DOHH2 (cell line): ENCODE measurements at regions not wholly inside any gene's neighbourhood (a gene's known extent, or its start where the extent isn't known, plus 50 kb on each side); places are given as distances from the start of the nearest gene placed in this dataset.
"Not testable (repeated sequence)": the region's sequence is repeated elsewhere in the genome, so short reads cannot be mapped to it uniquely, and the experiment has no call there.

Experiments
- H3F3A ChIP-seq: fragments of 200-600 bp; sonication (generic), shearing (Covaris generic); 2 replicates; pipeline ENCODE4 v1.6.0; 2016; ENCODE audit warnings: antibody characterized with exemption, mild to moderate bottlenecking; ENCODE audit not compliant: control insufficient read depth, insufficient read depth
- H3K27ac ChIP-seq: fragments of 200-600 bp; sonication (generic); 2 replicates; pipeline ENCODE4 v1.5.1; 2014; ENCODE audit warnings: low read depth, mild to moderate bottlenecking, low read length, moderate library complexity
- H3K27me3 ChIP-seq: fragments of 200-600 bp; sonication (generic); 2 replicates; pipeline ENCODE4 v1.6.1; 2014; ENCODE audit warnings: mild to moderate bottlenecking, low read length, mixed read lengths; ENCODE audit not compliant: control insufficient read depth
- H3K36me3 ChIP-seq: fragments of 200-600 bp; sonication (generic); 2 replicates; pipeline ENCODE4 v1.6.1; 2014; ENCODE audit warnings: mild to moderate bottlenecking, low read length, moderate library complexity, mixed read lengths; ENCODE audit not compliant: control insufficient read depth
- H3K4me1 ChIP-seq: fragments of 200-600 bp; sonication (generic); 2 replicates; pipeline ENCODE4 v1.6.1; 2014; ENCODE audit warnings: mild to moderate bottlenecking, low read length, mixed read lengths; ENCODE audit not compliant: control insufficient read depth
- H3K4me2 ChIP-seq: fragments of 200-600 bp; sonication (generic); 2 replicates; pipeline ENCODE4 v1.6.0; 2014; ENCODE audit warnings: mild to moderate bottlenecking, low read length, moderate library complexity
- H3K4me3 ChIP-seq: fragments of 200-600 bp; sonication (generic); 2 replicates; pipeline ENCODE4 v1.5.1; 2014; ENCODE audit warnings: mild to moderate bottlenecking, low read length, mixed read lengths
- H3K79me2 ChIP-seq: fragments of 200-600 bp; sonication (generic); 2 replicates; pipeline ENCODE4 v1.6.1; 2014; ENCODE audit warnings: mild to moderate bottlenecking, low read length, mixed read lengths; ENCODE audit not compliant: control insufficient read depth
- H3K9me2 ChIP-seq: fragments of 200-600 bp; sonication (generic); replicated peaks from 2 replicates; pipeline ENCODE4 v1.6.1; 2014; ENCODE audit warnings: mild to moderate bottlenecking, low read length, mixed read lengths; ENCODE audit not compliant: control insufficient read depth
- H3K9me3 ChIP-seq: fragments of 200-600 bp; sonication (generic); 2 replicates; pipeline ENCODE4 v1.6.1; 2014; ENCODE audit warnings: antibody characterized with exemption, low read length, mixed read lengths; ENCODE audit not compliant: control insufficient read depth, insufficient read depth
- H4K20me1 ChIP-seq: fragments of 200-600 bp; sonication (generic); 2 replicates; pipeline ENCODE4 v1.6.0; 2014; ENCODE audit warnings: low read depth, mild to moderate bottlenecking, antibody characterized with exemption, low read length, moderate library complexity; ENCODE audit not compliant: control insufficient read depth, insufficient read depth
- CTCF ChIP-seq: fragments of 200-600 bp; sonication (generic); IDR thresholded peaks from one replicate; pipeline ENCODE4 v1.5.1; 2014; ENCODE audit warnings: antibody characterized with exemption, mild to moderate bottlenecking, low read depth, low read length; ENCODE audit not compliant: poor library complexity, severe bottlenecking
- EZH2phosphoT487 ChIP-seq: fragments of 200-600 bp; sonication (generic); IDR thresholded peaks from 2 replicates; pipeline ENCODE4 v1.6.1; 2017; ENCODE audit warnings: borderline replicate concordance, mild to moderate bottlenecking, antibody characterized with exemption, low read length, moderate library complexity, mixed read lengths

- no peaks in the 10 kb centered on the region for H3F3A ChIP-seq
- no peaks in the 10 kb centered on the region for H3K9me2 ChIP-seq
- no peak overlapping the region for H3K4me3 ChIP-seq
- no peaks in the 10 kb centered on the region for H3K36me3 ChIP-seq
- no peaks in the 10 kb centered on the region for H3K4me1 ChIP-seq
- no peak overlapping the region for H3K4me2 ChIP-seq
- H4K20me1 ChIP-seq = peaks cover 4% of the 10 kb centered on the region; the same call in 1 of the 2 replicates
- no peaks in the 10 kb centered on the region for H3K79me2 ChIP-seq
- H3K9me3 ChIP-seq = no peaks in the 10 kb centered on the region
- no peaks in the 10 kb centered on the region for H3K27me3 ChIP-seq
- H3K27ac ChIP-seq = no peak overlapping the region
- TF ChIP-seq CTCF (no peak), EZH2phosphoT487 (no peak)
These were observed 73.2 kb downstream of the RMI2 start for GRCh38 chr16:11418506-11418905.

GRCh38 chr16:11420067-11420466 lies 74.8 kb downstream of the RMI2 start:
- not testable (repeated sequence) for H3K4me1 ChIP-seq, H3K36me3 ChIP-seq, H3K27me3 ChIP-seq, H3K9me3 ChIP-seq, H3K4me2 ChIP-seq, H4K20me1 ChIP-seq, H3K79me2 ChIP-seq, H3K27ac ChIP-seq, H3K4me3 ChIP-seq, H3F3A ChIP-seq, H3K9me2 ChIP-seq

- H3F3A ChIP-seq = no peaks in the 10 kb centered on the region
- H3K27me3 ChIP-seq = no peaks in the 10 kb centered on the region
- no peak overlapping the region for H3K27ac ChIP-seq
- TF ChIP-seq EZH2phosphoT487 (no peak), CTCF (no peak)
- H3K4me3 ChIP-seq = no peak overlapping the region
- H4K20me1 ChIP-seq = no peaks in the 10 kb centered on the region
- H3K36me3 ChIP-seq = no peaks in the 10 kb centered on the region
- no peaks in the 10 kb centered on the region for H3K4me1 ChIP-seq
- no peak overlapping the region for H3K4me2 ChIP-seq
- no peaks in the 10 kb centered on the region for H3K9me3 ChIP-seq
- H3K79me2 ChIP-seq = no peaks in the 10 kb centered on the region
- no peaks in the 10 kb centered on the region for H3K9me2 ChIP-seq
These were observed 75.6 kb downstream of the RMI2 start for GRCh38 chr16:11420895-11421294.

GRCh38 chr16:11422381-11423314 lies 77.4 kb downstream of the RMI2 start:
- no peaks in the 10 kb centered on the region for H3K79me2 ChIP-seq
- no peaks in the 10 kb centered on the region for H3K36me3 ChIP-seq
- no peaks in the 10 kb centered on the region for H3K9me3 ChIP-seq
- H3K4me2 ChIP-seq = no peak overlapping the region
- no peak overlapping the region for H3K4me3 ChIP-seq
- H3K27ac ChIP-seq = no peak overlapping the region
- H3K9me2 ChIP-seq = no peaks in the 10 kb centered on the region
- no peak for TF ChIP-seq EZH2phosphoT487
- TF ChIP-seq CTCF = no peak
- no peaks in the 10 kb centered on the region for H4K20me1 ChIP-seq
- H3K27me3 ChIP-seq = no peaks in the 10 kb centered on the region
- no peaks in the 10 kb centered on the region for H3F3A ChIP-seq
- peaks cover 5% of the 10 kb centered on the region for H3K4me1 ChIP-seq
